Loucy (cell line): ENCODE measurements at regions not wholly inside any gene's neighbourhood (a gene's known extent, or its start where the extent isn't known, plus 50 kb on each side); places are given as distances from the start of the nearest gene placed in this dataset.

Experiments
- CTCF ChIP-seq: fragments of 200-600 bp; sonication (generic); conservative IDR thresholded peaks from 2 replicates; pipeline ENCODE4 v1.5.1; 2014; ENCODE audit warnings: mild to moderate bottlenecking, antibody characterized with exemption, low read length
- EZH2phosphoT487 ChIP-seq: fragments of 200-600 bp; IDR thresholded peaks from 2 replicates; pipeline ENCODE4 v1.6.1; 2018; ENCODE audit warnings: antibody characterized with exemption, mild to moderate bottlenecking, moderate library complexity, borderline replicate concordance

- TF ChIP-seq CTCF (peak; percentile 94), EZH2phosphoT487 (no peak)
Measured at GRCh38 chr16:87062569-87063442, 254.4 kb downstream of the C16orf95 start.
